NB4 (cell line): ENCODE measurements at regions not wholly inside any gene's neighbourhood (a gene's known extent, or its start where the extent isn't known, plus 50 kb on each side); places are given as distances from the start of the nearest gene placed in this dataset.
"Not testable (repeated sequence)": the region's sequence is repeated elsewhere in the genome, so short reads cannot be mapped to it uniquely, and the experiment has no call there.

Experiments
- CTCF ChIP-seq: IDR thresholded peaks from one replicate; pipeline ENCODE4 v1.5.1; 2012; ENCODE audit warnings: low read depth, low read length
- POLR2A ChIP-seq: IDR thresholded peaks from 2 replicates; pipeline ENCODE4 v1.6.1; 2011; ENCODE audit warnings: mild to moderate bottlenecking; ENCODE audit not compliant: insufficient read length; ENCODE audit errors: extremely low read depth

GRCh38 chr13:90946125-90946524, 401.4 kb upstream of the MIR17HG start:
- not testable (repeated sequence) for TF ChIP-seq CTCF, POLR2A
